OCI-LY1 (cell line): ENCODE measurements at regions not wholly inside any gene's neighbourhood (a gene's known extent, or its start where the extent isn't known, plus 50 kb on each side); places are given as distances from the start of the nearest gene placed in this dataset.

Experiments
- CTCF ChIP-seq: fragments of 200-600 bp; sonication (generic), shearing (Covaris generic); IDR thresholded peaks from 2 replicates; pipeline ENCODE4 v1.5.1; 2017; ENCODE audit warnings: mild to moderate bottlenecking, antibody characterized with exemption, low read length, moderate library complexity, mixed read lengths
- EZH2 ChIP-seq: fragments of 200-600 bp; sonication (generic), shearing (Covaris generic); IDR thresholded peaks from 2 replicates; pipeline ENCODE4 v1.8.0; 2017; ENCODE audit warnings: borderline replicate concordance, mixed run types, mild to moderate bottlenecking, antibody characterized with exemption, low read length, moderate library complexity, mixed read lengths

GRCh38 chr14:54192610-54193009 lies 204.2 kb upstream of the CDKN3 start:
- no peak for TF ChIP-seq CTCF
- no peak for TF ChIP-seq EZH2
